Panc1 (cell line): ENCODE measurements at regions not wholly inside any gene's neighbourhood (a gene's known extent, or its start where the extent isn't known, plus 50 kb on each side); places are given as distances from the start of the nearest gene placed in this dataset.
A peak's percentile ranks its signal among the peaks of the same experiment; 100 is the strongest.

Experiments used
- ATAC-seq: fragments of 200-7000 bp; cut with Tn5 transposase; 2 replicates; pipeline ENCODE4 v1.9.1; 2020; ENCODE audit warnings: mild to moderate bottlenecking, moderate library complexity
- BruUV-seq: library from RNA; stranded (reverse); fragments of 400-500 nt; replicated peaks from 2 replicates; lab custom pipeline; 2021; lab: Mats Ljungman, UMichigan
- CTCF ChIA-PET: fragments of 300-600 bp; sonication (Branson Sonifier 250); formaldehyde crosslinking; loops from one replicate; lab custom pipeline; 2022; ENCODE audit warnings: antibody characterized with exemption; lab: Charles Lee
- POLR2A ChIA-PET: fragments of 300-600 bp; sonication (Branson Sonifier 250); formaldehyde crosslinking; loops from one replicate; lab custom pipeline; 2022; ENCODE audit warnings: antibody characterized with exemption; lab: Charles Lee
- DNase-seq: peaks from one replicate; pipeline ENCODE4 v3.0.0-alpha.2; 2010; ENCODE audit warnings: low read depth, low spot score
- H3K27ac ChIP-seq: 2 replicates; pipeline ENCODE4 v1.5.1; 2011; ENCODE audit warnings: mild to moderate bottlenecking, low read length, inconsistent platforms
- H3K27me3 ChIP-seq: fragments of 200-500 bp; sonication (Bioruptor generic); 2 replicates; pipeline ENCODE4 v1.6.0; 2014; ENCODE audit warnings: low read length, inconsistent platforms; ENCODE audit not compliant: control insufficient read depth, insufficient read depth
- H3K36me3 ChIP-seq: fragments of 200-500 bp; sonication (Bioruptor generic); 2 replicates; pipeline ENCODE4 v1.5.1; 2014; ENCODE audit warnings: inconsistent platforms, mild to moderate bottlenecking, low read length, moderate library complexity; ENCODE audit not compliant: control insufficient read depth, insufficient read depth
- H3K4me1 ChIP-seq: 2 replicates; pipeline ENCODE4 v1.5.1; 2011; ENCODE audit warnings: inconsistent platforms, mild to moderate bottlenecking, low read length, moderate library complexity; ENCODE audit not compliant: control insufficient read depth, insufficient read depth
- H3K4me3 ChIP-seq, 2 experiments: 2 replicates each; pipeline ENCODE4 v1.5.1; 2011 to 2012; ENCODE audit warnings: low read depth in 2 of 2, low read length in 2 of 2, mild to moderate bottlenecking in 2 of 2, inconsistent platforms in 1 of 2, moderate library complexity in 1 of 2
- H3K9me3 ChIP-seq: fragments of 200-500 bp; sonication (Bioruptor generic); 2 replicates; pipeline ENCODE4 v1.5.1; 2014; ENCODE audit warnings: low read depth, mild to moderate bottlenecking, inconsistent platforms, low read length, moderate library complexity; ENCODE audit not compliant: control insufficient read depth, insufficient read depth
- POLR2AphosphoS5 ChIP-seq: IDR thresholded peaks from 2 replicates; pipeline ENCODE4 v1.6.1; 2012; ENCODE audit warnings: mild to moderate bottlenecking, low read depth, low read length, moderate library complexity
- SIN3A ChIP-seq: IDR thresholded peaks from 2 replicates; pipeline ENCODE4 v1.6.1; 2012; ENCODE audit warnings: low read depth, mild to moderate bottlenecking, low read length, moderate library complexity, borderline replicate concordance; ENCODE audit not compliant: insufficient read depth
- TCF7L2 ChIP-seq: IDR thresholded peaks from 2 replicates; pipeline ENCODE4 v1.6.1; 2011; ENCODE audit warnings: mild to moderate bottlenecking, low read depth, low read length, inconsistent platforms
- in situ Hi-C: cut with HindIII; loops from 2 replicates; pipeline ENCODE4 v1.10.0; 2016; ENCODE audit warnings: low sequenced_read_pairs, low pct_unique_long_range_greater_than_20kb
- intact Hi-C: fragments of 100-400 bp; cut with micrococcal nuclease; formaldehyde crosslinking; loops from one replicate; pipeline ENCODE4 v1.10.0; 2022; ENCODE audit not compliant: unreplicated experiment
- TF ChIP-seq, protein P1 (sequence below), 2 experiments: IDR thresholded peaks; 2 replicates each; pipeline ENCODE4 v1.6.1; 2011 to 2012; ENCODE audit warnings: low read depth in 2 of 2, control low read depth in 1 of 2, low read length in 1 of 2, mild to moderate bottlenecking in 1 of 2, moderate library complexity in 1 of 2; ENCODE audit not compliant: insufficient read depth in 1 of 2
- TF ChIP-seq, protein P2 (sequence below): fragments of 450-650 bp; IDR thresholded peaks from 2 replicates; pipeline ENCODE4 v1.5.1; 2017; ENCODE audit warnings: mild to moderate bottlenecking

DNA sequence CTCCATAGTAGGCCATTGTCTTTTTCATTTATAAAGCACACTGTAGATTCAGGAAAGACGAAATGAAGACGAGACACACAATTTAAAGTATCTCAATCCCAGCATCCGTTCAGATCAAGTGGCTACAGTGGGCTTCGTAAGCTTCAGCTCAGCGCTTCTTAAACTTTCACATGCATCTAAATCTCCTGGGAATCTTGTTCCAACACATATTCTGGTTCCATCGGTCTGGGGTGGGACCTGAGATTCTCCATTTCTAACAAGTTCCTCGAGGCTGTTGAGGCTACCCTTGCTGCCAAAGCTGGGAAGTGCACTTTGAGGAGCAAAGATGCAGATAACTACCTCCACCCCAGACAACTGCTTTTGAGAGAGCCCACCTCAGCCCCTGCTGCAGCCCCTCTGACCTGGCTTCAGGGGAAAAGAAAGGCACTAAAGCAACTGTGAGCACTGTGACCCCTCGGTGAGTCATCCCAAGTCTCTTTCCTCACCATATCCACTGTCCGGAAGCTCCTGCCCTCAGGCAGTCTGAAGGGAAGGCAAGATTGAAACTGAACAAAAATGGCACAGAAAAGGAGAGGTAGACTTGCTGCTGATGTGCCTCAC, 201.1 kb upstream of the FBXO11 start:
- ChIA-PET CTCF (interaction anchor here (0.6 kb wide), 1 partner anchor 118 kb away, joined by 4 read pairs; no protein-coding TSS in a partner anchor), POLR2A (no interaction called here)
- Histone ChIP-seq H3K27ac (peak overlapping the region; percentile 60), H3K4me3 (peak overlapping the region in 1 of 2 experiments; percentile 42; a peak in 1 of 4 replicates), H3K36me3 (no peaks in the 10 kb centered on the region), H3K4me1 (peaks cover 24% of the 10 kb centered on the region), H3K9me3 (no peaks in the 10 kb centered on the region), H3K27me3 (no peaks in the 10 kb centered on the region)
- intact Hi-C loops (loop anchor here (2.0 kb wide), 1 partner anchor 201 kb away; the partner anchor contains the start of gene FBXO11), in situ Hi-C loops (no loop called here)
- no peak for TF ChIP-seq SIN3A
- no peak for TF ChIP-seq POLR2AphosphoS5
- TF ChIP-seq TCF7L2: no peak
- TF ChIP-seq, protein P1, sequence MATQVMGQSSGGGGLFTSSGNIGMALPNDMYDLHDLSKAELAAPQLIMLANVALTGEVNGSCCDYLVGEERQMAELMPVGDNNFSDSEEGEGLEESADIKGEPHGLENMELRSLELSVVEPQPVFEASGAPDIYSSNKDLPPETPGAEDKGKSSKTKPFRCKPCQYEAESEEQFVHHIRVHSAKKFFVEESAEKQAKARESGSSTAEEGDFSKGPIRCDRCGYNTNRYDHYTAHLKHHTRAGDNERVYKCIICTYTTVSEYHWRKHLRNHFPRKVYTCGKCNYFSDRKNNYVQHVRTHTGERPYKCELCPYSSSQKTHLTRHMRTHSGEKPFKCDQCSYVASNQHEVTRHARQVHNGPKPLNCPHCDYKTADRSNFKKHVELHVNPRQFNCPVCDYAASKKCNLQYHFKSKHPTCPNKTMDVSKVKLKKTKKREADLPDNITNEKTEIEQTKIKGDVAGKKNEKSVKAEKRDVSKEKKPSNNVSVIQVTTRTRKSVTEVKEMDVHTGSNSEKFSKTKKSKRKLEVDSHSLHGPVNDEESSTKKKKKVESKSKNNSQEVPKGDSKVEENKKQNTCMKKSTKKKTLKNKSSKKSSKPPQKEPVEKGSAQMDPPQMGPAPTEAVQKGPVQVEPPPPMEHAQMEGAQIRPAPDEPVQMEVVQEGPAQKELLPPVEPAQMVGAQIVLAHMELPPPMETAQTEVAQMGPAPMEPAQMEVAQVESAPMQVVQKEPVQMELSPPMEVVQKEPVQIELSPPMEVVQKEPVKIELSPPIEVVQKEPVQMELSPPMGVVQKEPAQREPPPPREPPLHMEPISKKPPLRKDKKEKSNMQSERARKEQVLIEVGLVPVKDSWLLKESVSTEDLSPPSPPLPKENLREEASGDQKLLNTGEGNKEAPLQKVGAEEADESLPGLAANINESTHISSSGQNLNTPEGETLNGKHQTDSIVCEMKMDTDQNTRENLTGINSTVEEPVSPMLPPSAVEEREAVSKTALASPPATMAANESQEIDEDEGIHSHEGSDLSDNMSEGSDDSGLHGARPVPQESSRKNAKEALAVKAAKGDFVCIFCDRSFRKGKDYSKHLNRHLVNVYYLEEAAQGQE (IDR thresholded peaks at IDR 0.05; ENCODE audit: insufficient read depth in 1 of 2, low read depth in 2 of 2, low read length in 1 of 2): no peak
- TF ChIP-seq, protein P2, sequence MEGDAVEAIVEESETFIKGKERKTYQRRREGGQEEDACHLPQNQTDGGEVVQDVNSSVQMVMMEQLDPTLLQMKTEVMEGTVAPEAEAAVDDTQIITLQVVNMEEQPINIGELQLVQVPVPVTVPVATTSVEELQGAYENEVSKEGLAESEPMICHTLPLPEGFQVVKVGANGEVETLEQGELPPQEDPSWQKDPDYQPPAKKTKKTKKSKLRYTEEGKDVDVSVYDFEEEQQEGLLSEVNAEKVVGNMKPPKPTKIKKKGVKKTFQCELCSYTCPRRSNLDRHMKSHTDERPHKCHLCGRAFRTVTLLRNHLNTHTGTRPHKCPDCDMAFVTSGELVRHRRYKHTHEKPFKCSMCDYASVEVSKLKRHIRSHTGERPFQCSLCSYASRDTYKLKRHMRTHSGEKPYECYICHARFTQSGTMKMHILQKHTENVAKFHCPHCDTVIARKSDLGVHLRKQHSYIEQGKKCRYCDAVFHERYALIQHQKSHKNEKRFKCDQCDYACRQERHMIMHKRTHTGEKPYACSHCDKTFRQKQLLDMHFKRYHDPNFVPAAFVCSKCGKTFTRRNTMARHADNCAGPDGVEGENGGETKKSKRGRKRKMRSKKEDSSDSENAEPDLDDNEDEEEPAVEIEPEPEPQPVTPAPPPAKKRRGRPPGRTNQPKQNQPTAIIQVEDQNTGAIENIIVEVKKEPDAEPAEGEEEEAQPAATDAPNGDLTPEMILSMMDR: no peak
- ATAC-seq: no peak
- DNase-seq: peak; percentile 17
- no TSS peak for BruUV-seq

DNA sequence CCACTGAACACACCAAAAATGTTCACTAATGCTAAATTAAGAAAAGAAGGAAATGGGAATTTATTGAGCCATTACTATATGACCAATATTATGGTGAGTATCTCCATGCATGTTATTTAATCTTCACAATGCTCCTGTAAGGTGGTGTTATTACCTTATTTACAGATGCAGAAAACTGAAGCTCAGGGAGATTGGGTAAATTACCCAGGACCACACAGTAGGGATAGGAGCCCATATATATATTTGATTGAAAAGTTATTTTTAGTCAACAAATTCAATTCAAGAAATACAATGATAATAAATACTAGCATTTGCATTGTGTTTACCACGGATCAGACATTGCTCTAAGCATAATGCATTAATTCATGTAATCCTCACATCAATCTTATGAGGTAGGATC, 202.2 kb upstream of the FBXO11 start:
- CTCF ChIA-PET: no interaction called here
- Histone ChIP-seq H3K27ac (no peak overlapping the region), H3K27me3 (no peaks in the 10 kb centered on the region), H3K4me3 (no peak overlapping the region), H3K9me3 (no peaks in the 10 kb centered on the region), H3K36me3 (no peaks in the 10 kb centered on the region), H3K4me1 (peaks cover 24% of the 10 kb centered on the region)
- in situ Hi-C loops (no loop called here), intact Hi-C loops (no loop called here)
- ATAC-seq (no peak), DNase-seq (no peak)
- no TSS peak for BruUV-seq
- POLR2A ChIA-PET: no interaction called here
- TF ChIP-seq TCF7L2 (no peak), POLR2AphosphoS5 (no peak), SIN3A (no peak)
- TF ChIP-seq, protein P2: no peak
- TF ChIP-seq, protein P1 (IDR thresholded peaks at IDR 0.05; ENCODE audit: insufficient read depth in 1 of 2, low read depth in 2 of 2, low read length in 1 of 2): no peak
